PC-9 (cell line): ENCODE measurements at regions not wholly inside any gene's neighbourhood (a gene's known extent, or its start where the extent isn't known, plus 50 kb on each side); places are given as distances from the start of the nearest gene placed in this dataset.
A peak's percentile ranks its signal among the peaks of the same experiment; 100 is the strongest.

Source experiments
- BruUV-seq: library from RNA; stranded (reverse); fragments of 400-500 nt; replicated peaks from 2 replicates; lab custom pipeline; 2021; lab: Mats Ljungman, UMichigan
- CTCF ChIA-PET: fragments of 300-600 bp; sonication (Branson Sonifier 250); formaldehyde crosslinking; loops from one replicate; lab custom pipeline; 2022; ENCODE audit warnings: antibody characterized with exemption; lab: Charles Lee
- POLR2A ChIA-PET: fragments of 300-600 bp; sonication (Branson Sonifier 250); formaldehyde crosslinking; loops from one replicate; lab custom pipeline; 2022; ENCODE audit warnings: antibody characterized with exemption; ENCODE audit not compliant: unreplicated experiment; lab: Charles Lee
- DNase-seq, 2 experiments: peaks; one replicate each; pipeline versions ENCODE4 v3.0.0 to v3.0.0-alpha.2; 2015 to 2022; ENCODE audit warnings: mixed read lengths in 1 of 2
- H2AFZ ChIP-seq: fragments of 200-600 bp; sonication (generic); 2 replicates; pipeline ENCODE4 v1.8.1; 2017; ENCODE audit warnings: antibody characterized with exemption
- H3F3A ChIP-seq: fragments of 200-600 bp; sonication (generic); 2 replicates; pipeline ENCODE4 v1.8.1; 2017; ENCODE audit warnings: antibody characterized with exemption, mild to moderate bottlenecking, low read depth; ENCODE audit not compliant: insufficient read depth
- H3K27ac ChIP-seq: fragments of 200-600 bp; sonication (generic); 2 replicates; pipeline ENCODE4 v1.6.1; 2016; ENCODE audit warnings: mixed run types
- H3K27me3 ChIP-seq: fragments of 200-600 bp; sonication (generic); 2 replicates; pipeline ENCODE4 v1.6.1; 2016; ENCODE audit warnings: low read depth, mixed run types; ENCODE audit not compliant: insufficient read depth
- H3K36me3 ChIP-seq: fragments of 200-600 bp; sonication (generic); 2 replicates; pipeline ENCODE4 v1.6.1; 2016; ENCODE audit warnings: low read depth, mixed run types
- H3K4me1 ChIP-seq: fragments of 200-600 bp; sonication (generic); replicated peaks from 2 replicates; pipeline ENCODE4 v1.6.1; 2016; ENCODE audit warnings: mixed run types; ENCODE audit not compliant: insufficient read depth
- H3K4me2 ChIP-seq: fragments of 200-600 bp; sonication (generic); 2 replicates; pipeline ENCODE4 v1.6.1; 2017; ENCODE audit warnings: mixed run types
- H3K4me3 ChIP-seq: fragments of 200-600 bp; sonication (generic); 2 replicates; pipeline ENCODE4 v1.6.1; 2016; ENCODE audit warnings: mixed run types
- H3K79me2 ChIP-seq: fragments of 200-600 bp; sonication (generic); 2 replicates; pipeline ENCODE4 v1.6.1; 2017; ENCODE audit warnings: low read depth, mixed run types
- H3K9me2 ChIP-seq: fragments of 200-600 bp; sonication (generic); 2 replicates; pipeline ENCODE4 v1.8.1; 2017; ENCODE audit warnings: mild to moderate bottlenecking; ENCODE audit not compliant: insufficient read depth
- H3K9me3 ChIP-seq: fragments of 200-600 bp; sonication (generic); 2 replicates; pipeline ENCODE4 v1.8.1; 2016; ENCODE audit warnings: low read depth; ENCODE audit not compliant: insufficient read depth
- H4K20me1 ChIP-seq: fragments of 200-600 bp; sonication (generic); 2 replicates; pipeline ENCODE4 v1.8.1; 2017; ENCODE audit not compliant: insufficient read depth
- CTCF ChIP-seq: fragments of 200-600 bp; sonication (generic); conservative IDR thresholded peaks from 2 replicates; pipeline ENCODE4 v1.6.1; 2017; ENCODE audit warnings: mixed run types, antibody characterized with exemption, mild to moderate bottlenecking, moderate library complexity
- EZH2 ChIP-seq: fragments of 200-600 bp; sonication (generic); IDR thresholded peaks from 2 replicates; pipeline ENCODE4 v1.8.0; 2017; ENCODE audit warnings: antibody characterized with exemption, low read depth
- intact Hi-C: fragments of 100-400 bp; cut with micrococcal nuclease; formaldehyde crosslinking; loops from one replicate; pipeline ENCODE4 v1.10.0; 2022; ENCODE audit not compliant: unreplicated experiment

- H3K9me2 ChIP-seq, result no peaks in the 10 kb centered on the region
- no peaks in the 10 kb centered on the region for H3K27me3 ChIP-seq
- H3K4me1 ChIP-seq, result peaks cover 20% of the 10 kb centered on the region
- no peak overlapping the region for H3K4me3 ChIP-seq
- TF ChIP-seq EZH2 (no peak), CTCF (no peak)
- H3K79me2 ChIP-seq, result no peaks in the 10 kb centered on the region
- H3K27ac ChIP-seq, result no peak overlapping the region
- no peaks in the 10 kb centered on the region for H4K20me1 ChIP-seq
- POLR2A ChIA-PET, result no interaction called here
- CTCF ChIA-PET, result no interaction called here
- intact Hi-C loops, result no loop called here
- no peaks in the 10 kb centered on the region for H3K9me3 ChIP-seq
- no peak overlapping the region for H2AFZ ChIP-seq
- 0 out of 2 replicates have a peak, but pooled peaks cover 3% of the 10 kb centered on the region for H3K36me3 ChIP-seq
- H3K4me2 ChIP-seq, result no peak overlapping the region
- peak in 1 of 2 experiments; percentile 25 for DNase-seq
- H3F3A ChIP-seq, result peaks cover 17% of the 10 kb centered on the region
- no TSS peak for BruUV-seq
Observed at GRCh38 chr2:38182492-38183003, 106.6 kb upstream of the CYP1B1 start.

DNA sequence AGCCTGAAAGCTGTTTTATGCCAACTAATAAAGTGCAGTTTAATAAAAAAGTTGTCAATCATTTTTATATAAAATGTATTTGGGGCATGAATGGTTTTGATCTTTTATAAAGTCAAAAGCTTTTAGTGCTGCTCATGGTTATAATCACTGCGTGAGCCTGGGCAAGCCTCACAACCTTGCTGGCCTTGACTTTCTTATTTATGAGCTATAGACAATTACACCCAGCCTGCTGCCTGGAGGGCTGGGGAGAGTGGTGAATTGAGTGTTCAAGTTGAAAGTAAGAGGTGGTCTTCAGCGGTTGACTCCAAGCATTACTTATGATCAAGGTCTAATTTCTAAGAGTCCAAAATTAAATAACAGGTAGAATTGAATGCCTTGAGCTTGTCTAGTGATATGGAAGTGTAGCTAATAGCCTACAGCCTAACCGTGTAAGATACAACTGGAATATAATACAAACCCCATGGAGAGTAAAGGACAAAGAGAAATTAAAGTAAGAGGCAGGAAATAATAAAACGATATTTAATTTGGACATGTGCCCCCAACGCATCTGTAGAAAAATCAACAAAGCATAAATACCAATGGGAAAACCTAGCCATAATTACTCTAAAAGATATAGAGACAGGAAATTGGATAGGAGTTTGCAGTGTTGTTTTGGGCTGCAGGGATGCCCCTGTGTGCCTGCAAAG is 106.0 kb upstream of the CYP1B1 start:
- peak in 1 of 2 experiments; percentile 10 for DNase-seq
- intact Hi-C loops, result no loop called here
- H3K27ac ChIP-seq, result no peak overlapping the region
- peaks cover 21% of the 10 kb centered on the region for H3K4me1 ChIP-seq
- H3K4me2 ChIP-seq, result no peak overlapping the region
- H3K4me3 ChIP-seq, result no peak overlapping the region
- H3K27me3 ChIP-seq, result no peaks in the 10 kb centered on the region
- 0 out of 2 replicates have a peak, but pooled peaks cover 6% of the 10 kb centered on the region for H3K36me3 ChIP-seq
- H3F3A ChIP-seq, result peaks cover 18% of the 10 kb centered on the region
- H4K20me1 ChIP-seq, result no peaks in the 10 kb centered on the region
- no peaks in the 10 kb centered on the region for H3K9me2 ChIP-seq
- no peak overlapping the region for H2AFZ ChIP-seq
- H3K79me2 ChIP-seq, result no peaks in the 10 kb centered on the region
- H3K9me3 ChIP-seq, result no peaks in the 10 kb centered on the region
- BruUV-seq, result no TSS peak
- CTCF ChIA-PET, result no interaction called here
- TF ChIP-seq CTCF (no peak), EZH2 (no peak)
- POLR2A ChIA-PET, result no interaction called here

DNA sequence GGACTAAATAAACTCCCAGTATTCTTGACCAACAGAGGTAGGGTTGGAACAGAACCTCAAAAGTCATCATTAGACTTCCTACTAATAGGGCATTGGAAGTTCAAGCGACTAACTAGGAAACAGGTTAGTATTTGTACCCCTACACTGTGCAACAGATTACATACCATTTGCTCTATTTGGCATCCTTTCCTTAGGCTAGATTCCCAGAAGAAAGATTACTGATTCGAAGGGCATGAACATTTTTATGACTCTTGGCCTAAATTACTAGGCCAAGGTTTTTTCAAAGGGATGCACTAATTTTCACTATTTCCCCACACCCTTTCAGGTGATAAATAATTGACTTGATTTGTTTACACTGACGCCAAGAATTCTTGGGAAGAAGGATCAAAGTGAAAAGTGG is 104.8 kb upstream of the CYP1B1 start:
- no peak overlapping the region for H2AFZ ChIP-seq
- CTCF ChIA-PET, result no interaction called here
- peaks cover 23% of the 10 kb centered on the region for H3K4me1 ChIP-seq
- no peak overlapping the region for H3K4me2 ChIP-seq
- peaks cover 20% of the 10 kb centered on the region for H3F3A ChIP-seq
- H4K20me1 ChIP-seq, result no peaks in the 10 kb centered on the region
- POLR2A ChIA-PET, result no interaction called here
- H3K27me3 ChIP-seq, result no peaks in the 10 kb centered on the region
- intact Hi-C loops, result no loop called here
- peak in 1 of 2 experiments; percentile 23 for DNase-seq
- 0 out of 2 replicates have a peak, but pooled peaks cover 6% of the 10 kb centered on the region for H3K36me3 ChIP-seq
- no peak overlapping the region for H3K4me3 ChIP-seq
- no peaks in the 10 kb centered on the region for H3K9me2 ChIP-seq
- BruUV-seq, result no TSS peak
- no peak overlapping the region for H3K27ac ChIP-seq
- no peak for TF ChIP-seq CTCF
- TF ChIP-seq EZH2, result no peak
- no peaks in the 10 kb centered on the region for H3K79me2 ChIP-seq
- H3K9me3 ChIP-seq, result no peaks in the 10 kb centered on the region
